ENCODE measurements at regions not wholly inside any gene's neighbourhood (a gene's known extent, or its start where the extent isn't known, plus 50 kb on each side); places are given as distances from the start of the nearest gene placed in this dataset.

DNA sequence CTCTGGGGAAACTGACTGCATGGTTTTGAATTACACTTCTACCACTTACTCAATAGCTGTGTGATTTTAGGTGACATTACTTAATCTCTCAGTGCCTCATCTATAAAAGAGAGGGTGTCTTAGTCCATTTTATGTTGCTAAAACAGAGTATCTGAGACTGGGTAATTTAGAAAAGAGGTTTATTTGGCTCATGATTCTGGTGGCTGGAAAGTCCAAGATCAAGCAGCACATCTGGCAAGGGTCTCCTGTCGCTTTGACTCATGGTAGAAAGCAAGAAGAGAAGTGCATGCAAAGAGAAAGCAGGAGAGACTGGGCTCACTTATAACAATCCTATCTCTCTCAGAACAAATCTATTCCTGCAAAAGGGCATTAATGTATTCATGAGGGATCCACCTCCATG is 132.4 kb upstream of the IRX5 start:
- TF ChIP-seq, protein P1, sequence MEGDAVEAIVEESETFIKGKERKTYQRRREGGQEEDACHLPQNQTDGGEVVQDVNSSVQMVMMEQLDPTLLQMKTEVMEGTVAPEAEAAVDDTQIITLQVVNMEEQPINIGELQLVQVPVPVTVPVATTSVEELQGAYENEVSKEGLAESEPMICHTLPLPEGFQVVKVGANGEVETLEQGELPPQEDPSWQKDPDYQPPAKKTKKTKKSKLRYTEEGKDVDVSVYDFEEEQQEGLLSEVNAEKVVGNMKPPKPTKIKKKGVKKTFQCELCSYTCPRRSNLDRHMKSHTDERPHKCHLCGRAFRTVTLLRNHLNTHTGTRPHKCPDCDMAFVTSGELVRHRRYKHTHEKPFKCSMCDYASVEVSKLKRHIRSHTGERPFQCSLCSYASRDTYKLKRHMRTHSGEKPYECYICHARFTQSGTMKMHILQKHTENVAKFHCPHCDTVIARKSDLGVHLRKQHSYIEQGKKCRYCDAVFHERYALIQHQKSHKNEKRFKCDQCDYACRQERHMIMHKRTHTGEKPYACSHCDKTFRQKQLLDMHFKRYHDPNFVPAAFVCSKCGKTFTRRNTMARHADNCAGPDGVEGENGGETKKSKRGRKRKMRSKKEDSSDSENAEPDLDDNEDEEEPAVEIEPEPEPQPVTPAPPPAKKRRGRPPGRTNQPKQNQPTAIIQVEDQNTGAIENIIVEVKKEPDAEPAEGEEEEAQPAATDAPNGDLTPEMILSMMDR (IDR thresholded peaks at IDR 0.05), result no peak
- no peak for TF ChIP-seq POLR2A (IDR thresholded peaks at IDR 0.05)
